ENCODE measurements at regions not wholly inside any gene's neighbourhood (a gene's known extent, or its start where the extent isn't known, plus 50 kb on each side); places are given as distances from the start of the nearest gene placed in this dataset.

GRCh38 chr4:20403290-20403689, 151.6 kb downstream of the SLIT2 start:
- no peaks in the 10 kb centered on the region for H3K9me3 Mint-ChIP-seq
- H3K36me3 Mint-ChIP-seq (ENCODE audit: insufficient read depth in 1 of 3, low read depth in 3 of 3): no peaks in the 10 kb centered on the region; a peak in 1 of 7 replicates
- H3K27ac Mint-ChIP-seq: no peak overlapping the region
- Histone ChIP-seq H4K20me1 (ENCODE audit: control insufficient read depth, insufficient read depth, insufficient read length) (no peaks in the 10 kb centered on the region), H3K23ac (ENCODE audit: insufficient read length, low read depth, low read length) (no peak overlapping the region), H2AFZ (ENCODE audit: low read length) (no peak overlapping the region), H3K27ac (ENCODE audit: insufficient read length, low read depth, low read length) (no peak overlapping the region), H3K9me3 (ENCODE audit: control insufficient read depth, low read depth, low read length) (no peaks in the 10 kb centered on the region), H3K9ac (ENCODE audit: extremely low read depth, insufficient read length, low read length) (no peak overlapping the region), H3K27me3 (ENCODE audit: insufficient read depth, low read length) (no peaks in the 10 kb centered on the region), H3K79me1 (ENCODE audit: insufficient read depth, low read depth, low read length, poor library complexity, severe bottlenecking) (no peaks in the 10 kb centered on the region), H3K79me2 (ENCODE audit: insufficient read depth, low read length) (no peaks in the 10 kb centered on the region), H2BK5ac (ENCODE audit: insufficient read length, low read length) (no peak overlapping the region), H4K91ac (ENCODE audit: insufficient read length, low read depth, low read length) (no peak overlapping the region), H4K5ac (ENCODE audit: insufficient read length, low read depth, low read length) (no peak overlapping the region), H2BK15ac (ENCODE audit: low read depth, low read length) (no peak overlapping the region), H3K4ac (ENCODE audit: low read depth, low read length) (no peak overlapping the region), H3K4me1 (ENCODE audit: insufficient read depth, low read length) (no peaks in the 10 kb centered on the region), H2BK12ac (ENCODE audit: insufficient read length, low read depth, low read length) (no peak overlapping the region), H3K14ac (ENCODE audit: insufficient read depth, low read length) (no peak overlapping the region), H3K23me2 (ENCODE audit: insufficient read length, low read depth, low read length, poor library complexity, severe bottlenecking) (no peaks in the 10 kb centered on the region), H2BK20ac (ENCODE audit: low read depth, low read length, poor library complexity, severe bottlenecking) (no peak overlapping the region), H3T11ph (ENCODE audit: low read length) (no peak overlapping the region), H4K8ac (replicated peaks; ENCODE audit: insufficient read length, low read depth, low read length) (no peak overlapping the region), H2AK5ac (ENCODE audit: insufficient read length, low read length) (no peak overlapping the region), H2BK120ac (ENCODE audit: low read depth, low read length, poor library complexity, severe bottlenecking) (no peak overlapping the region), H3K18ac (ENCODE audit: insufficient read length, low read depth, low read length) (no peak overlapping the region), H3K4me2 (ENCODE audit: insufficient read depth, insufficient read length, low read length) (no peak overlapping the region), H3K56ac (ENCODE audit: insufficient read length, low read depth, low read length) (no peak overlapping the region)
- no peak for TF ChIP-seq CTCF (conservative IDR thresholded peaks at IDR 0.05)
- no peaks in the 10 kb centered on the region for H3K4me1 Mint-ChIP-seq
- H3K4me3 Mint-ChIP-seq: no peak overlapping the region
- no peaks in the 10 kb centered on the region for H3K27me3 Mint-ChIP-seq (ENCODE audit: low read depth)
- WGBS (ENCODE audit: extremely low coverage, insufficient read length, low lambda C conversion rate): no CpG with 5 or more reads among the region's 2 CpGs
- DNase-seq: no peak
